Ovary (tissue), 3 donors: ENCODE measurements at regions not wholly inside any gene's neighbourhood (a gene's known extent, or its start where the extent isn't known, plus 50 kb on each side); places are given as distances from the start of the nearest gene placed in this dataset.

Source experiments
- EP300 ChIP-seq: sonication (generic); formaldehyde crosslinking; IDR thresholded peaks from one replicate; pipeline ENCODE4 v1.6.1; 2017; ENCODE audit warnings: antibody characterized with exemption
- POLR2A ChIP-seq: fragments of 450-650 bp; IDR thresholded peaks from one replicate; pipeline ENCODE4 v1.6.1; 2017; ENCODE audit warnings: antibody characterized with exemption, mild to moderate bottlenecking, moderate library complexity
- TF ChIP-seq, protein P1 (sequence below), 3 donors: fragments of 450-650 bp in 2 of 3; fragments of 200-600 bp in 1 of 3; IDR thresholded peaks; one replicate each; pipeline versions ENCODE4 v1.5.1 to v1.8.0; 2016 to 2022; ENCODE audit warnings: antibody characterized with exemption in 3 of 3, mild to moderate bottlenecking in 1 of 3
- donor health status: DM: no; HTN: no; CAD: no.

GRCh38 chr12:18967814-18968213, 161.7 kb upstream of the PLEKHA5 start:
- TF ChIP-seq, protein P1, sequence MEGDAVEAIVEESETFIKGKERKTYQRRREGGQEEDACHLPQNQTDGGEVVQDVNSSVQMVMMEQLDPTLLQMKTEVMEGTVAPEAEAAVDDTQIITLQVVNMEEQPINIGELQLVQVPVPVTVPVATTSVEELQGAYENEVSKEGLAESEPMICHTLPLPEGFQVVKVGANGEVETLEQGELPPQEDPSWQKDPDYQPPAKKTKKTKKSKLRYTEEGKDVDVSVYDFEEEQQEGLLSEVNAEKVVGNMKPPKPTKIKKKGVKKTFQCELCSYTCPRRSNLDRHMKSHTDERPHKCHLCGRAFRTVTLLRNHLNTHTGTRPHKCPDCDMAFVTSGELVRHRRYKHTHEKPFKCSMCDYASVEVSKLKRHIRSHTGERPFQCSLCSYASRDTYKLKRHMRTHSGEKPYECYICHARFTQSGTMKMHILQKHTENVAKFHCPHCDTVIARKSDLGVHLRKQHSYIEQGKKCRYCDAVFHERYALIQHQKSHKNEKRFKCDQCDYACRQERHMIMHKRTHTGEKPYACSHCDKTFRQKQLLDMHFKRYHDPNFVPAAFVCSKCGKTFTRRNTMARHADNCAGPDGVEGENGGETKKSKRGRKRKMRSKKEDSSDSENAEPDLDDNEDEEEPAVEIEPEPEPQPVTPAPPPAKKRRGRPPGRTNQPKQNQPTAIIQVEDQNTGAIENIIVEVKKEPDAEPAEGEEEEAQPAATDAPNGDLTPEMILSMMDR (IDR thresholded peaks at IDR 0.05), result no peak
- no peak for TF ChIP-seq POLR2A
- no peak for TF ChIP-seq EP300
